ENCODE measurements at regions not wholly inside any gene's neighbourhood (a gene's known extent, or its start where the extent isn't known, plus 50 kb on each side); places are given as distances from the start of the nearest gene placed in this dataset.

DNA sequence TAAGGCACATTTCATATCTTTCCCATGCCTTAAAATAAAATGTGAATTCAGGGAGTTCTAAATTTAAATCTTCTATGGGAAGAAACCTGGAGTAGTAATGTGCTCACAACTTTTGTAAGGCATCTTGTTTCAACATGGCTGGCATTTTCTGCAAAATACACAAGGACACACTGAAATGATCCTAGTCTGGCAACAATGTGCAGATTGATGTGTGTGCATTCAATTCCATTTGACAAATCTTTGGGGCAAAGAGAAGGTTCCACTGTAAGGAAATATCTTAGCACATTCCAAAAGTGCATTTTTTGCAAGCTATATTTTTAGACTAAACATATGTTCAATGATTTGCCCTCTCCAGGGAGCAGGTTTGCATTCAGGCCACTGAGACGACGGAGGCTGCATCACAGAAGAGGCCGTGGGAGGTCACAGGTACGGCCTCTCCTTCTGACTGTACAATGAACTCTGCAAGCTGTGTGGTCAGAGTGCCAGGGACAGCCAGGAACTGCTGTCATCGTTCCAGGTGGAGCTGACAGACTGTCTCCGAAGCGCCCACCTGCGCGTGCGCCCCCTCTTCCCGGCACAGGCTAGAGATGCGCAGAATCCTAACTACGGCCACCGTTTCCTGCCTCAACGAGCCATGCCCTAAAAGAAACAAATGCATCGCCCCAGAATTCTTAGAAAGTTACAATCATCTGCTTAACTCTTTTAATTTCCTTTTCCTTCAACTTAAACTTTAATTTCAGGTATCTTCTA, 149.2 kb upstream of the POU3F3 start:
- no peak for TF ChIP-seq TCF7 (IDR thresholded peaks at IDR 0.05; ENCODE audit: low read depth)
- TF ChIP-seq, protein P1, sequence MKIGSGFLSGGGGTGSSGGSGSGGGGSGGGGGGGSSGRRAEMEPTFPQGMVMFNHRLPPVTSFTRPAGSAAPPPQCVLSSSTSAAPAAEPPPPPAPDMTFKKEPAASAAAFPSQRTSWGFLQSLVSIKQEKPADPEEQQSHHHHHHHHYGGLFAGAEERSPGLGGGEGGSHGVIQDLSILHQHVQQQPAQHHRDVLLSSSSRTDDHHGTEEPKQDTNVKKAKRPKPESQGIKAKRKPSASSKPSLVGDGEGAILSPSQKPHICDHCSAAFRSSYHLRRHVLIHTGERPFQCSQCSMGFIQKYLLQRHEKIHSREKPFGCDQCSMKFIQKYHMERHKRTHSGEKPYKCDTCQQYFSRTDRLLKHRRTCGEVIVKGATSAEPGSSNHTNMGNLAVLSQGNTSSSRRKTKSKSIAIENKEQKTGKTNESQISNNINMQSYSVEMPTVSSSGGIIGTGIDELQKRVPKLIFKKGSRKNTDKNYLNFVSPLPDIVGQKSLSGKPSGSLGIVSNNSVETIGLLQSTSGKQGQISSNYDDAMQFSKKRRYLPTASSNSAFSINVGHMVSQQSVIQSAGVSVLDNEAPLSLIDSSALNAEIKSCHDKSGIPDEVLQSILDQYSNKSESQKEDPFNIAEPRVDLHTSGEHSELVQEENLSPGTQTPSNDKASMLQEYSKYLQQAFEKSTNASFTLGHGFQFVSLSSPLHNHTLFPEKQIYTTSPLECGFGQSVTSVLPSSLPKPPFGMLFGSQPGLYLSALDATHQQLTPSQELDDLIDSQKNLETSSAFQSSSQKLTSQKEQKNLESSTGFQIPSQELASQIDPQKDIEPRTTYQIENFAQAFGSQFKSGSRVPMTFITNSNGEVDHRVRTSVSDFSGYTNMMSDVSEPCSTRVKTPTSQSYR (CRISPR knock-in tag; IDR thresholded peaks at IDR 0.05; ENCODE audit: borderline replicate concordance), result no peak
- TF ChIP-seq FOXA1 (IDR thresholded peaks at IDR 0.05), result no peak
- TF ChIP-seq FOXA1 (CRISPR knock-in tag; IDR thresholded peaks at IDR 0.05), result no peak
- TF ChIP-seq JUND (CRISPR knock-in tag; IDR thresholded peaks at IDR 0.05), result no peak
- TF ChIP-seq ETV6 (CRISPR knock-in tag; conservative IDR thresholded peaks at IDR 0.05), result no peak
- no peak for TF ChIP-seq ZNF773 (CRISPR knock-in tag; IDR thresholded peaks at IDR 0.05; ENCODE audit: borderline replicate concordance)
- TF ChIP-seq TCF7L2 (IDR thresholded peaks at IDR 0.05; ENCODE audit: low read depth, low read length), result no peak
- TF ChIP-seq MIXL1 (CRISPR knock-in tag; IDR thresholded peaks at IDR 0.05), result no peak
- TF ChIP-seq ZNF282 (IDR thresholded peaks at IDR 0.05; ENCODE audit: partially characterized antibody), result no peak
- no peak for TF ChIP-seq HMG20B (CRISPR knock-in tag; conservative IDR thresholded peaks at IDR 0.05)
- no peak for TF ChIP-seq ZNF33B (CRISPR knock-in tag; IDR thresholded peaks at IDR 0.05)

Data from HepG2 (cell line).